ENCODE measurements at regions not wholly inside any gene's neighbourhood (a gene's known extent, or its start where the extent isn't known, plus 50 kb on each side); places are given as distances from the start of the nearest gene placed in this dataset.

GRCh38 chr19:30802424-30803013, 430.3 kb downstream of the ZNF536 start:
- no peak for TF ChIP-seq CTCF (IDR thresholded peaks at IDR 0.05; ENCODE audit: control insufficient read depth, insufficient read depth, low read depth, low read length, missing control alignments)
- no peak for DNase-seq (ENCODE audit: low read depth)
- H3K4me3 ChIP-seq (ENCODE audit: control insufficient read depth, low read depth, low read length) = no peak overlapping the region

GRCh38 chr19:30799865-30800755, 427.9 kb downstream of the ZNF536 start:
- DNase-seq (ENCODE audit: low read depth) = no peak
- peak; percentile 62 for TF ChIP-seq CTCF (IDR thresholded peaks at IDR 0.05; ENCODE audit: control insufficient read depth, insufficient read depth, low read depth, low read length, missing control alignments)

GRCh38 chr19:30795727-30796126, 423.5 kb downstream of the ZNF536 start:
- H3K4me3 ChIP-seq (ENCODE audit: control insufficient read depth, low read depth, low read length) = no peak overlapping the region
- no peak for DNase-seq (ENCODE audit: low read depth)
- no peak for TF ChIP-seq CTCF (IDR thresholded peaks at IDR 0.05; ENCODE audit: control insufficient read depth, insufficient read depth, low read depth, low read length, missing control alignments)

More at GRCh38 chr19:30799865-30800755, 427.9 kb downstream of the ZNF536 start:
- H3K4me3 ChIP-seq (ENCODE audit: control insufficient read depth, low read depth, low read length) = no peak overlapping the region

GRCh38 chr19:30792561-30793505, 420.6 kb downstream of the ZNF536 start:
- H3K4me3 ChIP-seq (ENCODE audit: control insufficient read depth, low read depth, low read length) = no peak overlapping the region
- TF ChIP-seq CTCF (IDR thresholded peaks at IDR 0.05; ENCODE audit: control insufficient read depth, insufficient read depth, low read depth, low read length, missing control alignments) = no peak
- DNase-seq (ENCODE audit: low read depth) = no peak

GRCh38 chr19:30791088-30791487, 418.9 kb downstream of the ZNF536 start:
- no peak overlapping the region for H3K4me3 ChIP-seq (ENCODE audit: control insufficient read depth, low read depth, low read length)
- no peak for TF ChIP-seq CTCF (IDR thresholded peaks at IDR 0.05; ENCODE audit: control insufficient read depth, insufficient read depth, low read depth, low read length, missing control alignments)
- DNase-seq (ENCODE audit: low read depth) = no peak

- no peak overlapping the region for H3K4me3 ChIP-seq (ENCODE audit: control insufficient read depth, low read depth, low read length)
- DNase-seq (ENCODE audit: low read depth) = no peak
- TF ChIP-seq CTCF (IDR thresholded peaks at IDR 0.05; ENCODE audit: control insufficient read depth, insufficient read depth, low read depth, low read length, missing control alignments) = no peak
Measured at GRCh38 chr19:30790056-30790680, 418.0 kb downstream of the ZNF536 start.
